NB4 (cell line): ENCODE measurements at regions not wholly inside any gene's neighbourhood (a gene's known extent, or its start where the extent isn't known, plus 50 kb on each side); places are given as distances from the start of the nearest gene placed in this dataset.

Source experiments
- CTCF ChIP-seq: IDR thresholded peaks from one replicate; pipeline ENCODE4 v1.5.1; 2012; ENCODE audit warnings: low read depth, low read length
- MAX ChIP-seq: IDR thresholded peaks from 2 replicates; pipeline ENCODE4 v1.6.1; 2011; ENCODE audit warnings: low read depth, low read length
- MYC ChIP-seq: IDR thresholded peaks from 2 replicates; pipeline ENCODE4 v1.6.1; 2011; ENCODE audit warnings: low read depth, low read length
- POLR2A ChIP-seq: IDR thresholded peaks from 2 replicates; pipeline ENCODE4 v1.6.1; 2011; ENCODE audit warnings: mild to moderate bottlenecking; ENCODE audit not compliant: insufficient read length; ENCODE audit errors: extremely low read depth

DNA sequence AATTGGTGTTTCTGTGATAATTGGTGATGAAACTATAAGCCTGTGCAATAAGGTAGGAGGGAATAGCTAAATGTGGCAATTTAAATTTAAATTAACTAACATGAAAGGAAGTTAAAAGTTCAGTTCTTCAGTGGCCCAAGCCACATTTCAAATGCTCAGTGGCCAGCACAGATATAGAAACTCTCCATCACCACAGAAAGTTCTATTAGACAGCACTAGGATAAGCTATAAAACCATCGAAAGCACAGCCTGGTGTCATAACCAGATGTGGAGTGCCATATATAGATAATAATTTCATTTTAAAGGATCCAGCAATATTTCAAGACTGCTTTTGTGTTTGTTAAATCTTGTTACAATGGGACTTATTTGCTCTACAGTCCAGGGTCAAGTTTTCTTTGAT lies 119.3 kb upstream of the NR3C2 start:
- TF ChIP-seq POLR2A (no peak), CTCF (no peak), MAX (no peak), MYC (no peak)
